ENCODE measurements at regions not wholly inside any gene's neighbourhood (a gene's known extent, or its start where the extent isn't known, plus 50 kb on each side); places are given as distances from the start of the nearest gene placed in this dataset.
"Not testable (repeated sequence)": the region's sequence is repeated elsewhere in the genome, so short reads cannot be mapped to it uniquely, and the experiment has no call there.

GRCh38 chr6:119440953-119441352 lies 91.4 kb upstream of the MAN1A1 start:
- FAIRE-seq = no peak

- no peak for FAIRE-seq
Observed at GRCh38 chr6:119436583-119436982, 87.0 kb upstream of the MAN1A1 start.

GRCh38 chr6:119431799-119432198 lies 82.2 kb upstream of the MAN1A1 start:
- FAIRE-seq = no peak

- no peak for FAIRE-seq
Observed at GRCh38 chr6:119430805-119431204, 81.2 kb upstream of the MAN1A1 start.

- FAIRE-seq = no peak
Observed at GRCh38 chr6:119428633-119429032, 79.1 kb upstream of the MAN1A1 start.

GRCh38 chr6:119426619-119427018 lies 77.1 kb upstream of the MAN1A1 start:
- no peak for FAIRE-seq

GRCh38 chr6:119423996-119424395 lies 74.4 kb upstream of the MAN1A1 start:
- no peak for FAIRE-seq

GRCh38 chr6:119418084-119418483 lies 68.5 kb upstream of the MAN1A1 start:
- not testable (repeated sequence) for FAIRE-seq

- FAIRE-seq = no peak
Observed at GRCh38 chr6:119407156-119407555, 57.6 kb upstream of the MAN1A1 start.

- FAIRE-seq = not testable (repeated sequence)
Observed at GRCh38 chr6:119405114-119405513, 55.6 kb upstream of the MAN1A1 start.

All from endometrium (tissue), 2 donors.